Activated T-cell treated with anti-CD3 and anti-CD28 coated beads, Interleukin-2, amount 50 U/mL, for 4 hours (primary cell): ENCODE measurements at regions not wholly inside any gene's neighbourhood (a gene's known extent, or its start where the extent isn't known, plus 50 kb on each side); places are given as distances from the start of the nearest gene placed in this dataset.

Experiments used
- ATAC-seq, 2 donors: fragments of 200-7000 bp; cut with Tn5 transposase; one replicate each; pipeline ENCODE4 v1.10.0; 2021
- DNase-seq: peaks from one replicate; pipeline ENCODE4 v3.0.0-alpha.2; 2020
- H3K27me3 Mint-ChIP-seq: one replicate; pipeline ENCODE4 v1.8.0; 2021; ENCODE audit warnings: low read depth, mixed read lengths
- H3K36me3 Mint-ChIP-seq: one replicate; pipeline ENCODE4 v1.8.0; 2022; ENCODE audit warnings: mixed read lengths; ENCODE audit not compliant: insufficient read depth
- H3K4me1 Mint-ChIP-seq: one replicate; pipeline ENCODE4 v1.8.0; 2021; ENCODE audit warnings: low read depth, mixed read lengths
- H3K4me3 Mint-ChIP-seq: one replicate; pipeline ENCODE4 v1.8.0; 2021; ENCODE audit warnings: mild to moderate bottlenecking, moderate library complexity, mixed read lengths
- H3K9me3 Mint-ChIP-seq: one replicate; pipeline ENCODE4 v1.8.0; 2021; ENCODE audit warnings: mixed read lengths

DNA sequence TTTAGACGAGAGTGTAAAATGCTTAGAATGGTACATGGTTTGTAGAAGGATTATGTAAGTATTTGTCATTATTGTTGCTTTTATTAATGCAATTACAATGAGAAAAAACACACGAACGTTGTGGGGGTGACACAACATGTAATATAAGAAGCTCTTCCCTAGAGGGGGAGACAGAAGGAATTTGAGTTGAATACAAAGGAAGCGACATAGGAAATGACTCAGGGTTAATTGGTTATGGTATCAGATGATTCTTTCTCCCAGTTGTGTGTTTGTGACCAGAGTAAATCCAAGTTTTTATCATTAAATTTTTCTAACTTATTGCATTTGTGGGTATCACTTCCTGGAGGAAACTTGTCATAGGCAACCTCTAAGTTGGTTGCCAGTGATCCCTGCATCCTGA lies 625.6 kb upstream of the CDH2 start:
- Mint-ChIP-seq H3K9me3 (peaks cover 17% of the 10 kb centered on the region), H3K4me1 (no peaks in the 10 kb centered on the region), H3K27me3 (no peaks in the 10 kb centered on the region), H3K4me3 (no peak overlapping the region), H3K36me3 (no peaks in the 10 kb centered on the region)
- DNase-seq = no peak
- ATAC-seq = no peak

DNA sequence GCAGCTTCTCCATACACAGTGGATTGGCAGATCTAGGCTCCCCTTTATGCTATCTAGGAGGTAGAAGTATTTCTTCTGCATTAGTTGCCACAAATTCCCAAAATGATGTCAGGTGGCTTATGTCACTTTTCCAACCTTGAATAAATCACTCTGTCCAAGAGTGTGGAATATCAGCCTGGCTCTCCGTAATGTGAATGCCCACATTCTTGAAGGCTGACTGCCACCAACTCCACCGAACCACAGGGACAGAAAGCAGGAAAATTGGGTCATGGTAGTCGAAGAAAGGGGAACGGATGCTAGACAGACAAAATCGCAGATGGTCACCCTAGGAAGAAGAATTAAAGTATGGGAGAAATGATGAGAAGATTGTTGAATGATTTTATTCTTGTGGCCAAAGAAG lies 624.9 kb upstream of the CDH2 start:
- no peak overlapping the region for H3K4me3 Mint-ChIP-seq
- DNase-seq = no peak
- H3K9me3 Mint-ChIP-seq = peaks cover 13% of the 10 kb centered on the region
- no peaks in the 10 kb centered on the region for H3K4me1 Mint-ChIP-seq
- no peak for ATAC-seq
- no peaks in the 10 kb centered on the region for H3K27me3 Mint-ChIP-seq
- no peaks in the 10 kb centered on the region for H3K36me3 Mint-ChIP-seq

DNA sequence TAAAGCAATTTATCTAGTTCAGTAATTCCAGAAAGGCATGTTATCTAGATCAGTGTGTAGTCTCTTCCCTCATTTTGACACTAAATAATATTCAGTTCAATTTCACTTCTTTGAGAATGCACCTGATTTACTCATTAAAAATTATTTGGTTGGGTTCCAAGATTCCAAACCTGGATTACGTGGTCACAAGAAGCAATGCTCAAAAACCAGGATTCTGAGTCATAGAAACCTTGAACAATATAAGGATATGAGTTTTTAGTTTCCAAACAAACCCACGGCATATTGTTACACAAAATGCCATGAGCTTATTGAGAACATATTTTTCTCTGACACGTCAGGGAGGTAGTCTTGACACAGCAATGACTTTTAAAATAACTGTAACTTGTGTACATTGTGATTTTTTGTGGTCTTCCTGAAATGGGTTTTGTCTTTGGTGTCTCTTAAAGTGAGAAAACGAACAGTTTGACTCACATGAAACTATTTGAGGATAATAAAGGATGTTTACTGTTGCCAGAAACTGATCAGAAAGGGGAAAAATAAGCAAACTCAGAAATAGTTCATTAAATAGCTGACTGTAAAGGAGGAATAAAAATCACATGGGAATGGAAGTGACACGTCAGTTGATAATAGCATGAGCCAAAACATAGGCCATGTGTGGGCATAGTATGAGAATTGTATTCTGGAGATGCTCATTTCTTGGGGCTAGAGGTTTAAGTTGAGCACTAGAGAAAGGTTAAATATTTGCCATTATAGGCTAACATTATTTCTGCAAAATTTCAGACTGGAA lies 617.7 kb upstream of the CDH2 start:
- Mint-ChIP-seq H3K4me3 (no peak overlapping the region), H3K9me3 (peaks cover 14% of the 10 kb centered on the region)

DNA sequence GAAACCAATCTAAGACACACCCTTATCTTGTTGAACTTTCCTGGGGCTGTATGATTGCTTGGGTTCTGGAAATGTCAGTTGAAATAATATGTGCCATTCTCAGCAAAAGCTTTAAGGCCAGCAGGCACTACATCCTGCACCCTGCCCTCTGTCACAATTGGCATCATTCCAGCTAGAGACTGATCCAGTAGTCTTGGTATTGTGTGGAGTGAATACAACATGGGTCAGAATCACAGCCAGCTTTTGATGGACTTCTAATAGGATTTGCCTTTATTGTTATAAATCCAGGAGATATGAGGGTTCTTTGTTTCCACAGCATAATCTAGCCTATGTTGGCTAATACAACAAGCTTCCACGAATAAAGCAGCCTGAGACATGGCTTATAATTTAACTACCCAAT lies 617.0 kb upstream of the CDH2 start:
- ATAC-seq (no peak), DNase-seq (no peak)
- Mint-ChIP-seq H3K9me3 (peaks cover 16% of the 10 kb centered on the region), H3K4me1 (no peaks in the 10 kb centered on the region), H3K27me3 (no peaks in the 10 kb centered on the region), H3K4me3 (no peak overlapping the region), H3K36me3 (no peaks in the 10 kb centered on the region)

More for the DNA sequence above, 617.7 kb upstream of the CDH2 start:
- Mint-ChIP-seq H3K27me3 (no peaks in the 10 kb centered on the region), H3K4me1 (no peaks in the 10 kb centered on the region), H3K36me3 (no peaks in the 10 kb centered on the region)
- no peak for DNase-seq
- no peak for ATAC-seq

DNA sequence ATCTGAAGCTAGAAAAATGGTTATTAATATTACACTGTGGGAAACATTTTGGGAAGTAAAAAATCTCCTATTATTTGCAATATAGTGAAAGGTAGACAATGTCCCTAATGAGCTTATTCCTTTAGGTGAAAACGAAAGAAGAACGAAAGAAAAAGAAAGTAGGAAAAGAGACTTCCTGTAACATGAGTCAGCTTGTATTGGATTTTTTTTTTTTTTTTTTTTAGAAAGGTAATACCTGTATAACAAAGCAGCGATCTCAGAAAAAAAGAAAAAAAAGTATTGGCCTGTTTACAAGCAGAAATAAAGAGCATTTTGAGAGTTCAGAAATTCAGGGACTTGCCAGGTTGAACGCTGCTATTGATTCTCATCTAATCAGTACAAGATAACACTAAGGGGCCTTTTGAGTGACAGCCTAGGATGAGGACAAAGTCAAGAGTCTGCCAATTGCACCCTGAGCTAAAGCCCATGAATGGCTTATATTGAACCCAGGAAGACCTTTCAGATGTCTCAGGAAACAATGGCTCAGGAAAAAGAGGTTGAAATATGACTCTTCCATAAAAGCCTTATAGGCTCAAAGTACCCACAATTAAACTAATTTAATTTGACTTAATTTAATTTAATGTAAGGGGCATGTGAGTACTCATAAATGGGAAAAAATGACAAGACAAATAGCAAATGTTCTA lies 615.6 kb upstream of the CDH2 start:
- ATAC-seq (no peak), DNase-seq (no peak)
- no peak overlapping the region for H3K4me3 Mint-ChIP-seq
- no peaks in the 10 kb centered on the region for H3K27me3 Mint-ChIP-seq
- no peaks in the 10 kb centered on the region for H3K4me1 Mint-ChIP-seq
- H3K36me3 Mint-ChIP-seq = no peaks in the 10 kb centered on the region
- peaks cover 20% of the 10 kb centered on the region for H3K9me3 Mint-ChIP-seq

DNA sequence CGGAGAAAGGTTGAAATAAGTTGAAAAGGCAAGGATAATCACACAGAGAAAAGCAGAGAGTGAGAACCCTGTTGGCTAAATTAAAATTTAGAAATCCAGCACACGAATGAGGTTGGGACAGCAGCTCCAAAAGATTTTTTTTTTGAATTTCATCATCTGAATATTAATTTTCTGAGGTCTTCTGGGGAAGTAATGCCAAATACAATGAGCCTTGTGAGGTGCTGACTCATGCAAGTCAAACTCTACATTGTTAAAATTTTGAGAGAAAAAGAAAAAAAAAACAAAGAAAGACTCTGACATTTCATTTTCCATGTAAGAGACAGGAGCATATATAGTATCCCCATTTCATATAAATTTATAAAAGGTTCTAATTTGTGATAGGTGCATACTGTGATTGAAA lies 614.2 kb upstream of the CDH2 start:
- no peak for ATAC-seq
- no peaks in the 10 kb centered on the region for H3K36me3 Mint-ChIP-seq
- no peak overlapping the region for H3K4me3 Mint-ChIP-seq

DNA sequence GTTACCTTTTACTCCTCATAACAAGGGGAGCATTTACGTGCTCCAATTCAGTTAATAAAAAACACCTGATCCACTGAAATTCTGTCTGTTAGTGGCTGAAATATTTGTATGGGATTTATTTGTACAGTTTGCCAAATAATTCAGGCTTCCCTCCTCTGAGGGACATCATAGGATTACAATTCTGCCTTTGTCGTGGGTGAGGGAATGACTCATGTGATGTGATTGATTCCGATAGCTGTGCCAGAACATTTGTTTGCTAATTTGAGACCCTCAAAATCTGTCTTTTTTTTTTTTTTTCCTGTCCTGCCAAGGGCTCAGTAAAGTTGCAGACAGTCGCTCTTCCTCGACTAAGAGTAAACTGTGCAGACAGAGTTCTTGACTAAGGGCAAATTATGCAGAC lies 612.6 kb upstream of the CDH2 start:
- no peaks in the 10 kb centered on the region for H3K36me3 Mint-ChIP-seq
- H3K9me3 Mint-ChIP-seq = peaks cover 17% of the 10 kb centered on the region
- H3K4me3 Mint-ChIP-seq = no peak overlapping the region
- ATAC-seq (no peak), DNase-seq (no peak)
- H3K4me1 Mint-ChIP-seq = no peaks in the 10 kb centered on the region
- H3K27me3 Mint-ChIP-seq = no peaks in the 10 kb centered on the region

More for the DNA sequence above, 614.2 kb upstream of the CDH2 start:
- Mint-ChIP-seq H3K4me1 (no peaks in the 10 kb centered on the region), H3K27me3 (no peaks in the 10 kb centered on the region), H3K9me3 (peaks cover 17% of the 10 kb centered on the region)
- no peak for DNase-seq

DNA sequence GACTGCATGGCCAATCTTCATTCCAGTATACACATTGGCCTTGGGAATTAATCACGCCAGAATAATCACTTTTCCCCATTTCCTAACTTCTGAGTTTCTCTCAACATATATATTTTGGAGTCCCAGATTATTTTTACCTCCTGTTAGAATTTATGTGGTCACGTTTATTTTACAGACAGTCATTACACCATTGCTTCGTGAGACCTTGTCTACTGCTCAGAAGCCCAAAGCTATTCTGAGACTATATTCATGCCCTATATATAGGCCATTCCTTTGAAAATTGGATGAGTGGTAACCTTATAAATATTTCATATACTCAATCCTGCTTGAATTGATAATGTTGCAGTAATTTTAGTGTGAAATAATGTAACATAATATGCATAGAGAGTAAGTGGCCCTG lies 610.0 kb upstream of the CDH2 start:
- Mint-ChIP-seq H3K9me3 (peaks cover 13% of the 10 kb centered on the region), H3K4me3 (no peak overlapping the region), H3K27me3 (no peaks in the 10 kb centered on the region), H3K36me3 (no peaks in the 10 kb centered on the region), H3K4me1 (no peaks in the 10 kb centered on the region)
- DNase-seq (no peak), ATAC-seq (no peak)

DNA sequence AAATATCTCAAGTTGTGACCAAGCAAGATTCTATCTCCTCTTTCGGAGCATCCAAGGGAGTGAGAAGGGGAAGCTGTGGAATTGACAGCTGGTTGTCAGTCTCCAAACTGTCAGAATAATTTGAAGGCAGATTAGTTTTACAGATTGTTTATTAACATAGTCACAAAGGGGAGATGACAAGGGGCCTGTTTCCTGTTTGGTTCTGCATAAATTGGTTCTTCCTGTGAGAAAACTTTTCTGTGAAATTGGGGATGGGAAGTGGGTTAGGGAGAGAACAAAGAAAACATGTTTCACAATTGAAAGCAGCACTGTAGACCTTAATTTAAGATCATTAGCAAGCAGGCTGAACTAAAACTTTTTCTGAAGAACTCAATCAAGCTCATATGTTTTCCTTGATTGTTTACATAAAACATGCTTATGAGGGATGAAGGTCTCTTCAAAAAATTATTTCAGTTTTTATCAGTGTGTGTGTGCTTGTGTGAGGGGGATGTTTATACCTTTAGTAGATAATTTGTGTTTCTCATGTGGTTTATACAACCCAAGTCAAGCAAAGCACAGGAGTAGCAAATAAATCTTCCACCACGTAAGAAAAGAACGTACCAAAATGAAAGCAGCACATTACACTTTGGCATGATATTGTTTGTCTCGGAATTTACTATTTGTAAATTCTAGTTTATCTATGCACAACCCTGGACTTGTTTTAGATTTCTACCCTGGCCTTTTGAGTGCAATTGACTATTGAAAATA lies 604.9 kb upstream of the CDH2 start:
- peaks cover 7% of the 10 kb centered on the region for H3K9me3 Mint-ChIP-seq
- DNase-seq (no peak), ATAC-seq (no peak)
- no peaks in the 10 kb centered on the region for H3K27me3 Mint-ChIP-seq
- no peak overlapping the region for H3K4me3 Mint-ChIP-seq
- peaks cover 2% of the 10 kb centered on the region for H3K4me1 Mint-ChIP-seq
- no peaks in the 10 kb centered on the region for H3K36me3 Mint-ChIP-seq

DNA sequence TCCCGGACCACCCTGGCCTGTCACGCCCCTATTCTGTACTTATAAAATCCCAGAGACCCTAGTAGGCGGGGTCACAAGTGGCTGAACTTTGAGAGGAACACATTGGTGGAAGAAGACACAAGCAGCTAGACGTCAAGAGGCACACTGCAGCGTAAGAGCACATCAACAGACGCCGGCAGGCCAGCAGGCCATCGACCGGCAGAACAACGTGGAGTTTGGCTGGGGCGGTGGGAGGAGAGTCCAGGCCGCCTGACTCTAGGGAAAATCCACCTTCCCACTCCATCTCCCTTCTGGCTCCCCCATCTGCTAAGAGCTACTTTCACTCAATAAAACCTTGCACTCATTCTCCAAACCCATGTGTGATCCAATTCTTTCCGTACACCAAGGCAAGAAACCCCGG lies 601.8 kb upstream of the CDH2 start:
- Mint-ChIP-seq H3K27me3 (no peaks in the 10 kb centered on the region), H3K36me3 (no peaks in the 10 kb centered on the region), H3K4me1 (peaks cover 2% of the 10 kb centered on the region), H3K4me3 (no peak overlapping the region), H3K9me3 (peaks cover 7% of the 10 kb centered on the region)
- no peak for ATAC-seq
- no peak for DNase-seq

DNA sequence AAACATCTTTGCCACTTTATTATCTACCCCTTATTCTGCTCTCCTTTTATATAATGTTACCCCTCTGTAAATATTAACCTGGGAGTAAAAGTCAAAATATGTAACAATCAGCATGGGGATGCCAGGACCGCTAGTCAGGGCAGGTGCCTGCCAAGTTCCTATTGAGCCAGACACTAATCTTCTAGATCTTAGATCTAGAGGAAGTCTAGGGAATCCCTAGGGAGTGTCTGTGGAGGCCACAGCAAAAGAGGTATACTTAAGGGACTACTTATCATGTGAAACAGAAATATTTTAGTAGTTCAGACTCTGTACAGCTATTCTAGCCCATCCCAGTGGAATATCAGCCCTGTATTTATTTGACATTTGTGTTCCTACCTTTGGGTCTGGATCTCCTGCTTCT lies 600.8 kb upstream of the CDH2 start:
- Mint-ChIP-seq H3K4me1 (peaks cover 2% of the 10 kb centered on the region), H3K36me3 (no peaks in the 10 kb centered on the region), H3K4me3 (no peak overlapping the region), H3K9me3 (peaks cover 7% of the 10 kb centered on the region), H3K27me3 (no peaks in the 10 kb centered on the region)
- ATAC-seq (no peak), DNase-seq (no peak)

DNA sequence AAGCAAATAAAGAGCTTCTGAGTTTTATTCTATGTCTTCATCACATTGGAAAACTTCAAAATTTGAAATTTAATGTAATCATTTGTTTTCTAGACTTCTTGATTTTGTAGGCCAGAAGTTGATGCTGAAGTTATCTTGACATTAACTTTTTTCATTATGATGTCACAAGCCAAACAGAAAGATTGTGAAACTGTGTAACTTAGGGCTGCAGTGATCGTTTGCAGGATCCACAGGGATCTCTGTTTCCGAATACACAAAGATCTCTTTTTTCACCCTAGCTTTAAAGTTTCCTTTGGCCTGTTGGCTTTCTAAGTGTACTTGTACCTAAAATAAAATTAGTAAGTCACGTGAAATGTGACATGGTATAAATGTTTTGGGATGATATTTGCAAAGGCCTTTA lies 594.9 kb upstream of the CDH2 start:
- no peaks in the 10 kb centered on the region for H3K36me3 Mint-ChIP-seq
- no peak for ATAC-seq

DNA sequence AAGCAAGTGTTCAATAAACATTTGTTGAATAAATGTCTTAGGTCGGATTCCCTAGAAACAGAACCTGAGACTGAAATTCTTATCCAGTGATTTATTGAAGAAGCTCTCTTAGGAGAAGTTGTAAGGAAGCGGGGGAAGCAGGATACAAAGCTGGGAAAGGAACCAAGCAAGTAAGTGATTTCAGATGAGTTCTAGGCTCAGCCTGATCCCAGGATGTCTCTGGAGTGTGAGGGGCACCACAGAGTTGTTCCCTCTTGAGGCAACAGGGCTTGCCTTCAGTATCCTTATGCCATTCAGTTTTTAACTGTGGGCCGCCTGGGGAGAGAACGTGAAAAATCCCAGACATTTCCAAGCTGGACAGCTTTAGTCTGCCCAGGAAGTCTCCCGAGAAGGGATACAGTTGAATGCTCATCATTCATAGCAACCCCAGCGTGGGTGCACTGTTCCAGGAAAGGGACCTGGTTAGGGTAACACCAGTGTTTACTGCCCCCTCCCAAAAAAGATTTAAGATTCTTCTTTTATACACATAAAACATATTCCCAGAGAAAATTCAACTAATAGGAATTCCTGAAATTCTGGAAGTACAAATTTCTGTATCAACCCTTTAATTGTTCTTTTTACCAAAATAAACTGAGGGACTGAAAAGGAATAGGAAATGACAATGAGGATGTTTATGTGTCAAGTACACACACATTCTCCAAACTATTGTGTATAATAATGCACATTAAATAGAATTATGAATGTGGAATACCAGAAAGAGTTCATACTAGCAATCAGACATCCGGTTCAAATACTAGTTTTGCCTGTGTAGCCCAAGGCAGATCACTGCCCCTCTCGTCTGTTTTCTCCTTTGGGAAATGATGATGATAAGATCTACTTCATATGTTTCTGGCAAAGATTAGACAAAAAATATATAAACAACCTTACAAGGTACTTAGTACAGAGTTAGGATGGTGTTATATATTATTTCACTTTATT lies 592.1 kb upstream of the CDH2 start:
- Mint-ChIP-seq H3K9me3 (peaks cover 11% of the 10 kb centered on the region), H3K27me3 (no peaks in the 10 kb centered on the region), H3K4me3 (no peak overlapping the region), H3K4me1 (no peaks in the 10 kb centered on the region), H3K36me3 (no peaks in the 10 kb centered on the region)
- DNase-seq (no peak), ATAC-seq (no peak)

More for the DNA sequence above, 594.9 kb upstream of the CDH2 start:
- Mint-ChIP-seq H3K4me1 (no peaks in the 10 kb centered on the region), H3K27me3 (no peaks in the 10 kb centered on the region), H3K4me3 (no peak overlapping the region), H3K9me3 (peaks cover 8% of the 10 kb centered on the region)
- no peak for DNase-seq

DNA sequence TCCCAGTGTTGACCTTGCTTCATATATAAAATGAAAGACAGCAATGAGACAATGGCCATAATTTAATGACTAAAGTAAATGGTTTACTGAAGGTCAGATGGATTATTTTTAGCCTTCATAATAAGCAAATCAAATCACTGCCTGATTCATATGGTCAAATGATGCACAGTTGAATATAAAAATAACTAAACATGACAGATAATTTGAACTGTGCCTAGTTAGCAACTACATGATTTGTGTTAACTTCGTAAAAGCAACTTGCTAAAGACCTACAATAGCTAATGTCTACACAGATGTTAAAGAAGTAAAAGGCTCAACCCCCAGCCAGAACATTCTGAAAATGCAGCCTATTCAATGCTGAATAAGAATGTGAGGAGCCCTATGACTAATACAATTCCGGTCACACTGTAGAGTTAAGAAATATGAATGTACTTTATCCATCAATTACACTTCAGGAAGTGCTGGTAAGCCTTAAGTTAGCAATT lies 590.8 kb upstream of the CDH2 start:
- ATAC-seq (no peak), DNase-seq (no peak)
- no peaks in the 10 kb centered on the region for H3K27me3 Mint-ChIP-seq
- no peaks in the 10 kb centered on the region for H3K4me1 Mint-ChIP-seq
- H3K36me3 Mint-ChIP-seq = no peaks in the 10 kb centered on the region
- H3K9me3 Mint-ChIP-seq = peaks cover 16% of the 10 kb centered on the region
- H3K4me3 Mint-ChIP-seq = no peak overlapping the region
